ENCODE measurements at regions not wholly inside any gene's neighbourhood (a gene's known extent, or its start where the extent isn't known, plus 50 kb on each side); places are given as distances from the start of the nearest gene placed in this dataset.
"Not testable (repeated sequence)": the region's sequence is repeated elsewhere in the genome, so short reads cannot be mapped to it uniquely, and the experiment has no call there.

GRCh38 chr2:89936559-89936958 is 1245.1 kb downstream of the RPIA start:
- not testable (repeated sequence) for TF ChIP-seq EZH2 (IDR thresholded peaks at IDR 0.05); POLR2AphosphoS5 (IDR thresholded peaks at IDR 0.05; ENCODE audit: borderline replicate concordance, low read depth, low read length)

Measured in SK-N-MC (cell line).